GM13977 (cell line): ENCODE measurements at regions not wholly inside any gene's neighbourhood (a gene's known extent, or its start where the extent isn't known, plus 50 kb on each side); places are given as distances from the start of the nearest gene placed in this dataset.

Experiments
- DNase-seq: peaks from one replicate; pipeline ENCODE4 v3.0.0; 2012; ENCODE audit warnings: low spot score
- in situ Hi-C: fragments of 300-500 bp; cut with MboI; formaldehyde crosslinking; loops from one replicate; pipeline ENCODE4 v1.12.0; 2022; ENCODE audit warnings: low sequenced_read_pairs, low pct_unique_long_range_greater_than_20kb, mixed read lengths, inconsistent platforms; ENCODE audit not compliant: unreplicated experiment
- TF ChIP-seq, protein P1 (sequence below): IDR thresholded peaks from 2 replicates; pipeline ENCODE4 v1.5.1; 2012; ENCODE audit warnings: mild to moderate bottlenecking, control low read depth; ENCODE audit not compliant: insufficient read depth; ENCODE audit errors: extremely low read depth, missing control alignments

DNA sequence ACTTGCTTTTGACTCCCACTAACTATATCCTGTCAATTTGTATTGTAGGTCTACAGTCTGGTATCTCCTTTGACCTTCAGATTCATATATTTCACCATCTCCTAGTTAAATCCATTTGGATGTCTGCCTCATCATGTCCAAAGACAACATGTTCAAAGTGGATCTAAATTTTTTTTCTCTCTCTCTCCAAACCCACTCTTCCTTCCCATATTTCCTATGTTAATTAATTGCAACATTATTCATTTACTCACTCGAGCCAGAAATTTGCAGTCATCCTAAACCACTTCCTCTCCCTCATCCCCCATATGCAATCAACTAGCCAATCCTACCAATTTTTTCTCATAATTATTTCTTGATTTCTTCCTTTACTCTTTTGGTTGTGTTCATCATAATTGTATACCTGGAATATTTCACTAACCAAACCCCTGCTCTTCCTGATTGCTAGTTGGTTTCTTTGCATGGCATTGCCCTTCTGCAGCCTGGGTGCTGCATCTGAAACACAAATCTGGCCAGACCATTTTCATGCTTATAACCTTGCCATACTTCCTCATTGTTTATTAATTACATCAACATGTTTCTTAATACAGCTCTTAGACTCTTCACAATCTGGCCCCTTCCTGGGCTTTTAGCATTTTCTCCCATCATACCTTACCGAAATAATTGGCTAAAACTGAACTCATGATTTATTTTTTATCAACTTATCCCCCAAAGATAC lies 442.2 kb downstream of the ADAMTS20 start:
- TF ChIP-seq, protein P1, sequence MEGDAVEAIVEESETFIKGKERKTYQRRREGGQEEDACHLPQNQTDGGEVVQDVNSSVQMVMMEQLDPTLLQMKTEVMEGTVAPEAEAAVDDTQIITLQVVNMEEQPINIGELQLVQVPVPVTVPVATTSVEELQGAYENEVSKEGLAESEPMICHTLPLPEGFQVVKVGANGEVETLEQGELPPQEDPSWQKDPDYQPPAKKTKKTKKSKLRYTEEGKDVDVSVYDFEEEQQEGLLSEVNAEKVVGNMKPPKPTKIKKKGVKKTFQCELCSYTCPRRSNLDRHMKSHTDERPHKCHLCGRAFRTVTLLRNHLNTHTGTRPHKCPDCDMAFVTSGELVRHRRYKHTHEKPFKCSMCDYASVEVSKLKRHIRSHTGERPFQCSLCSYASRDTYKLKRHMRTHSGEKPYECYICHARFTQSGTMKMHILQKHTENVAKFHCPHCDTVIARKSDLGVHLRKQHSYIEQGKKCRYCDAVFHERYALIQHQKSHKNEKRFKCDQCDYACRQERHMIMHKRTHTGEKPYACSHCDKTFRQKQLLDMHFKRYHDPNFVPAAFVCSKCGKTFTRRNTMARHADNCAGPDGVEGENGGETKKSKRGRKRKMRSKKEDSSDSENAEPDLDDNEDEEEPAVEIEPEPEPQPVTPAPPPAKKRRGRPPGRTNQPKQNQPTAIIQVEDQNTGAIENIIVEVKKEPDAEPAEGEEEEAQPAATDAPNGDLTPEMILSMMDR: no peak
- no peak for DNase-seq
- in situ Hi-C loops: no loop called here

DNA sequence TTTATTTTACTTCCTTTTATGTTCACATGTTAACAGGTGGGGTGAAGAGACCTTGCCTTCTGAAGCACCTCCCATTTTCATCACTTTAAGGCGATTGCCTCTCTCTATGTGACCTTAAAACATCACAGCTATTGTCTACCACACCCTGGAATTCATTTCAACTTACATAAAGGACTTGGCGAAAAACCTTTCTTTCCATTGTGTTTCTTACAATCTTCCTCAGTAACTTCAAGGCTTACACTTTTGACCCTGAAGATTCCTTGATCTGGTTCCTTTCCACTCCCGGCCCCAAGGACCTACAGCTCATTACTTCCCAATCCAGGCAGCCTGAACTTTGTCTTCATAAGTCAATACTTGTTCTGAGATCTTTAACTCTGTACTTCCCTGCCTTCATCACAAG lies 443.3 kb downstream of the ADAMTS20 start:
- TF ChIP-seq, protein P1: no peak
- no peak for DNase-seq
- in situ Hi-C loops: no loop called here

DNA sequence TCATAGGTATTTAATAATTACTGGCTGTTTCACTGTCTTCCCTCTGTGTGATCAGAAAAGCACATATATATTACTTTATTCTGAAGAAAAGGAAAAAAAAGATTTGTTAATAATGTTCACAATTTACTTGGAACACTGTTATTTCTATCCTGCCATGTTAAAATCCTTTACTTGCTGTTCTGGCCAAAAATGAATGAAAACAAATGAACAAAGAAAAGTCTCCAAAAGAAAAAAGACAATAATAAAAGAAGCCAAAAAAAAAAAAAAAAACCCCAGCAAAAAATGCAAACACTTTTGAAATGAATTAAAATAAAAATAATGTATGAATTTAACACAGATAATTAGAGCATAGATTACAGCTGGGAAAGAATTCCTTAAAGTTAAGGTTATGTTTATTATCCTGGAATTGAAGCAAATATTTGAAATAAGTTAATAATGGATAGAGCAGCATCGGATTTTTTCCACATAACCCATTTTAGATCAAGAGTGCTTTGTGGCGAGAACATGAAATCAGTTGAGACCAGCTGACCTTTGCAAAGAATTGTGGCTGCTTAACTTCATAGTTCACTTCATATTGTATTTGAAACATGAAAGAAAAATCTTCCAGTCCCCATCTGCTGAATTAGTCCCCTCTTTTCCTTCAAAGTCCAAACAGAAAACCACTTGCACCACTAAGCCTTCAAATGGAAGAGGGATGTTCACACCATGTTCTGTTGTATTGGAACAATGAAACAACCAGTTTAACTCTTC lies 444.8 kb downstream of the ADAMTS20 start:
- no peak for DNase-seq

DNA sequence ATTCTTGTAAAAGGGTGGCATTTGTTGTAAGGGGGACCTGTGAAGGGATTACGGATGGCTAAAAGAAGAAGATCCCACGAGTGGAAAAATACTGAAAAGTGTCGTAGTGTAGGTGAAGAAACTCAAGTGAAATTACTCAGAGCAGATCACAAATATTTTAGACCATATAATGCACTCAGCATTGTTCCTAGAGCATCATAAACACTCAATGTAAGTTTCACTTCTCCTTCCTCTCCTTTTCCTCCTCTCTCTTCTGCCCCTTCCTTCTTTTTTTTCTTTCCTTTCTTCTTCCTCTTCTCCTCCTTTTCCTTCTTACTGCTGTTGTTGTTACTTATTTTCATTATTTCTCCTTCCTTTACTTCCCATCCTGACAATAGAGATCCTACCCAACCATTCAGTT lies 445.6 kb downstream of the ADAMTS20 start:
- TF ChIP-seq, protein P1: no peak
- no peak for DNase-seq
- in situ Hi-C loops: no loop called here

More for the DNA sequence above, 444.8 kb downstream of the ADAMTS20 start:
- TF ChIP-seq, protein P1: no peak
- in situ Hi-C loops: no loop called here

DNA sequence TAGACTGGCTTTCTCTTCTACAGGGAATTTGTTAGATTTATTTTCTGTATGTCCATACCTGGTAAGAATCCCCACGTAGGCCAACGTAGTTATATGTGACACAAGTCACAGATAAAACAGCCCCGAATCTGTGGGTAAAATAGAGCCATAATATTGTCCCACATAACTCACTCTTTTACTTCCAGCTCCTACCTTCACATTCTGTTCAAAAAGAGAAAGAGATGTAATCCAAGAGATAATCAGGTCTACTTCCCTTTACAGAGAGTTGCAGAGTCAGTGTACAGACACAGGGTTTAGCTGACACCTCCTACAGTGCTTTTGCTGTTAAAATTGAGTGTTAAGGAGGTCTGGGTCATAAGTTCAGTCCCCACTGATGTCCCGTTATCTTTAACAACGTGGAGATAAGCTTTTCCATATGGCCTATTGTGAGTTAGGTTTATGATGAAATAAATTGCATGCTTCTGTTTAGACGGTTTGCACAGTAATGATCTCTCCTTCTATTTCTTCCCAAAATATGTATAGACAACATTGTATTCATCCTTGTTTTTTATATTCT lies 446.5 kb downstream of the ADAMTS20 start:
- in situ Hi-C loops: no loop called here
- TF ChIP-seq, protein P1: no peak
- no peak for DNase-seq

- TF ChIP-seq, protein P1: no peak
- in situ Hi-C loops: no loop called here
- no peak for DNase-seq
Observed at GRCh38 chr12:43104494-43104893, 447.5 kb downstream of the ADAMTS20 start.
